ENCODE measurements at regions not wholly inside any gene's neighbourhood (a gene's known extent, or its start where the extent isn't known, plus 50 kb on each side); places are given as distances from the start of the nearest gene placed in this dataset.

DNA sequence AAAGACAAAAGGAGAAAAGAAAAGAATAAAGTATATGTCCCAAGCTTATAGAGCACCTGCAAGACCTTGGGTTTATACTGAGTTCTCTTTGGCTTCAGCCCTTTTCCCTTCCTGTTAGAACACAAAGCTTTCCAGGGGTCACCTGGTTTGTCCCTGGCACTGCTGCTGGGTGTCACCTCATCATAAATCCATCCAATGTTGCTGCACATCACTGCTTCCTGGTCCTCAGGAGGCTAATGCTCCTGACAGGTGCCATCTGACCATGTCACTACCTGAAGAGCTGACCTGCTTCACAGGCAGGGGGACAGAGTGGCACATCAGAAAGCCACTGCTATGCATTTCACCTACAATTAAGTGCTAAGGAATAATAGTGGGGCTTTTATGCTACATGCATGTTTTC, 164.6 kb upstream of the ELAC2 start:
- Histone ChIP-seq H3K9me3 (replicated peaks in 1 of 3) (no peaks in the 10 kb centered on the region), H3K4me3 (no peak overlapping the region), H3K27ac (no peak overlapping the region), H3K4me1 (replicated peaks in 1 of 2) (no peaks in the 10 kb centered on the region), H3K36me3 (replicated peaks in 1 of 2) (no peaks in the 10 kb centered on the region), H3K27me3 (no peaks in the 10 kb centered on the region)
- intact Hi-C loops (cut with DNase I): no loop called here
- DNase-seq: no peak
- no peak for TF ChIP-seq POLR2A (IDR thresholded peaks at IDR 0.05)
- no peak for TF ChIP-seq CTCF (IDR thresholded peaks at IDR 0.05)

- Histone ChIP-seq H3K4me1 (replicated peaks in 1 of 2) (no peaks in the 10 kb centered on the region), H3K4me3 (no peak overlapping the region), H3K36me3 (replicated peaks in 1 of 2) (no peaks in the 10 kb centered on the region), H3K27ac (no peak overlapping the region), H3K27me3 (no peaks in the 10 kb centered on the region), H3K9me3 (replicated peaks in 1 of 3) (no peaks in the 10 kb centered on the region)
- 31 to 42% (median 35%) methylated on average over 2 of the region's 2 CpGs for WGBS, 4 donors
- intact Hi-C loops (cut with DNase I): no loop called here
- TF ChIP-seq CTCF (IDR thresholded peaks at IDR 0.05): no peak
- TF ChIP-seq POLR2A (IDR thresholded peaks at IDR 0.05): no peak
- DNase-seq: no peak
These were observed 163.9 kb upstream of the ELAC2 start for GRCh38 chr17:13181683-13182082.

GRCh38 chr17:13176436-13176835, 158.6 kb upstream of the ELAC2 start:
- 41 to 73% (median 54%) methylated on average over 4 of the region's 4 CpGs for WGBS, 4 donors
- no peak overlapping the region for H3K27ac ChIP-seq
- intact Hi-C loops (cut with DNase I): no loop called here
- H3K4me3 ChIP-seq: no peak overlapping the region
- no peak for TF ChIP-seq CTCF (IDR thresholded peaks at IDR 0.05)
- TF ChIP-seq POLR2A (IDR thresholded peaks at IDR 0.05): no peak
- no peaks in the 10 kb centered on the region for H3K36me3 ChIP-seq (replicated peaks in 1 of 2)
- H3K4me1 ChIP-seq (replicated peaks in 1 of 2): no peaks in the 10 kb centered on the region
- DNase-seq: no peak
- H3K9me3 ChIP-seq (replicated peaks in 1 of 3): no peaks in the 10 kb centered on the region
- no peaks in the 10 kb centered on the region for H3K27me3 ChIP-seq

GRCh38 chr17:13171790-13172189, 154.0 kb upstream of the ELAC2 start:
- WGBS, 4 donors: 79 to 96% (median 84%) methylated on average over 1 of the region's 1 CpG
- no peak for DNase-seq
- Histone ChIP-seq H3K4me3 (no peak overlapping the region), H3K27ac (no peak overlapping the region), H3K36me3 (replicated peaks in 1 of 2) (no peaks in the 10 kb centered on the region), H3K27me3 (no peaks in the 10 kb centered on the region), H3K4me1 (replicated peaks in 1 of 2) (no peaks in the 10 kb centered on the region), H3K9me3 (replicated peaks in 1 of 3) (peaks cover 0 to 6% (median 0%) of the 10 kb centered on the region in 3 donors)
- intact Hi-C loops (cut with DNase I): no loop called here
- TF ChIP-seq POLR2A (IDR thresholded peaks at IDR 0.05) (no peak), CTCF (IDR thresholded peaks at IDR 0.05) (no peak)
